Glomerular visceral epithelial cell (primary cell): ENCODE measurements at regions not wholly inside any gene's neighbourhood (a gene's known extent, or its start where the extent isn't known, plus 50 kb on each side); places are given as distances from the start of the nearest gene placed in this dataset.
"Not testable (repeated sequence)": the region's sequence is repeated elsewhere in the genome, so short reads cannot be mapped to it uniquely, and the experiment has no call there.

Experiments used
- DNase-seq: peaks from one replicate; pipeline ENCODE4 v3.0.0-alpha.2; 2016; ENCODE audit errors: extremely low spot score

- no peak for DNase-seq
Measured at GRCh38 chr4:101670370-101670769, 120.2 kb upstream of the BANK1 start.

GRCh38 chr4:101669832-101670188 is 120.7 kb upstream of the BANK1 start:
- no peak for DNase-seq

- DNase-seq: no peak
Measured at GRCh38 chr4:101669138-101669831, 121.2 kb upstream of the BANK1 start.

- DNase-seq: peak; percentile 15
Measured at GRCh38 chr4:101667348-101667747, 123.2 kb upstream of the BANK1 start.

- no peak for DNase-seq
Measured at GRCh38 chr4:101660607-101661006, 129.9 kb upstream of the BANK1 start.

- no peak for DNase-seq
Measured at GRCh38 chr4:101655857-101656256, 134.7 kb upstream of the BANK1 start.

GRCh38 chr4:101655005-101655404 is 135.5 kb upstream of the BANK1 start:
- no peak for DNase-seq

- DNase-seq: no peak
Measured at GRCh38 chr4:101651778-101652177, 138.8 kb upstream of the BANK1 start.

- no peak for DNase-seq
Measured at GRCh38 chr4:101649790-101650515, 140.6 kb upstream of the BANK1 start.

GRCh38 chr4:101647710-101648034 is 142.9 kb upstream of the BANK1 start:
- DNase-seq: no peak

- DNase-seq: no peak
Measured at GRCh38 chr4:101644516-101644915, 146.0 kb upstream of the BANK1 start.

- DNase-seq: no peak
Measured at GRCh38 chr4:101643186-101643837, 147.2 kb upstream of the BANK1 start.

GRCh38 chr4:101632766-101633165 is 157.8 kb upstream of the BANK1 start:
- not testable (repeated sequence) for DNase-seq

GRCh38 chr4:101630319-101630986 is 160.1 kb upstream of the BANK1 start:
- DNase-seq: no peak

- DNase-seq: peak; percentile 56
Measured at GRCh38 chr4:101621120-101621519, 169.4 kb upstream of the BANK1 start.

GRCh38 chr4:101615652-101616051 is 174.9 kb upstream of the BANK1 start:
- no peak for DNase-seq

- DNase-seq: not testable (repeated sequence)
Measured at GRCh38 chr4:101606989-101607388, 183.5 kb upstream of the BANK1 start.

GRCh38 chr4:101604976-101605375 is 185.6 kb upstream of the BANK1 start:
- DNase-seq: peak; percentile 56

- DNase-seq: no peak
Measured at GRCh38 chr4:101600287-101600686, 190.2 kb upstream of the BANK1 start.

GRCh38 chr4:101599620-101600019 is 190.9 kb upstream of the BANK1 start:
- no peak for DNase-seq

- DNase-seq: no peak
Measured at GRCh38 chr4:101596781-101597552, 193.6 kb upstream of the BANK1 start.

GRCh38 chr4:101594588-101594987 is 195.9 kb upstream of the BANK1 start:
- no peak for DNase-seq
